K562 (cell line): ENCODE measurements at regions not wholly inside any gene's neighbourhood (a gene's known extent, or its start where the extent isn't known, plus 50 kb on each side); places are given as distances from the start of the nearest gene placed in this dataset.

Source experiments
- ATAC-seq: fragments of 200-7000 bp; cut with Tn5 transposase; 3 replicates; pipeline ENCODE4 v1.9.1; 2020; ENCODE audit warnings: moderate library complexity
- BruUV-seq: library from RNA; stranded (reverse); fragments of 400-500 nt; replicated peaks from 2 replicates; lab custom pipeline; 2021; lab: Mats Ljungman, UMichigan
- CTCF ChIA-PET: fragments of 300-600 bp; formaldehyde crosslinking; extraction: SDS; loops from one replicate; lab custom pipeline; 2021; ENCODE audit warnings: low intra/inter-chr PET ratio; lab: Yijun Ruan, JAX
- POLR2A ChIA-PET: fragments of 300-600, 350-650 bp; sonication (Branson Sonifier 250); formaldehyde crosslinking; extraction: SDS; loops from one replicate; lab custom pipeline; 2021; ENCODE audit warnings: antibody characterized with exemption, inconsistent platforms; lab: Yijun Ruan, JAX
- DNase-seq, 4 experiments: peaks; one replicate each; pipeline versions ENCODE4 v3.0.0 to v3.0.0-alpha.2; 2011 to 2018; ENCODE audit warnings: low spot score in 3 of 4, mixed read lengths in 3 of 4; ENCODE audit errors: extremely low read depth in 1 of 4
- FAIRE-seq: peaks from 2 replicates; lab custom pipeline; 2011; peaks lifted over from hg19 to GRCh38; lab: Jason Lieb, UNC
- H2AFZ ChIP-seq: 2 replicates; pipeline ENCODE4 v1.6.0; 2011; ENCODE audit warnings: low read depth, low read length, control low read depth, inconsistent platforms
- H3K27ac ChIP-seq: fragments of 200-600 bp; 3 replicates; pipeline ENCODE4 v1.8.0; 2011; ENCODE audit warnings: low read depth, mild to moderate bottlenecking, control low read depth, inconsistent platforms, low read length, moderate library complexity, mixed read lengths; ENCODE audit errors: extremely low read depth
- H3K27me3 ChIP-seq, 2 experiments: fragments of 300-600 bp in 1 of 2; 2 replicates in 1 of 2; 3 replicates in 1 of 2; pipeline versions ENCODE4 v1.6.0 to v1.8.0; 2011; ENCODE audit warnings: inconsistent platforms in 2 of 2, low read length in 2 of 2, mild to moderate bottlenecking in 1 of 2, mixed read lengths in 1 of 2, moderate library complexity in 1 of 2; ENCODE audit not compliant: control insufficient read depth in 2 of 2, insufficient read depth in 2 of 2
- H3K36me3 ChIP-seq: fragments of 300-600 bp; 3 replicates; pipeline ENCODE4 v1.8.0; 2011; ENCODE audit warnings: mild to moderate bottlenecking, low read length, inconsistent platforms; ENCODE audit not compliant: control insufficient read depth, insufficient read depth
- H3K4me1 ChIP-seq, 2 experiments: fragments of 200-600 bp in 1 of 2; replicated peaks in 1 of 2; 2 replicates in 1 of 2; 3 replicates in 1 of 2; pipeline versions ENCODE4 v1.5.1 to v1.8.0; 2011; ENCODE audit warnings: inconsistent platforms in 2 of 2, low read length in 2 of 2, mild to moderate bottlenecking in 1 of 2, mixed read lengths in 1 of 2, moderate library complexity in 1 of 2; ENCODE audit not compliant: control insufficient read depth in 2 of 2, insufficient read depth in 2 of 2
- H3K4me2 ChIP-seq: 2 replicates; pipeline ENCODE4 v1.6.1; 2011; ENCODE audit warnings: low read length, control low read depth, inconsistent platforms, mixed read lengths; ENCODE audit not compliant: insufficient read depth
- H3K4me3 ChIP-seq: fragments of 200-600 bp; sonication (generic), shearing (Covaris generic); 2 replicates; pipeline ENCODE4 v1.5.1; 2016; ENCODE audit warnings: control low read depth, inconsistent platforms
- H3K79me2 ChIP-seq: fragments of 200-600 bp; 3 replicates; pipeline ENCODE4 v1.8.0; 2011; ENCODE audit warnings: low read length, inconsistent platforms; ENCODE audit not compliant: control insufficient read depth, insufficient read depth
- H3K9ac ChIP-seq, 2 experiments: 2 replicates each; pipeline versions ENCODE4 v1.6.0 to v1.6.1; 2011; ENCODE audit warnings: low read depth in 2 of 2, low read length in 2 of 2, control low read depth in 1 of 2, inconsistent platforms in 1 of 2, mild to moderate bottlenecking in 1 of 2, mixed read lengths in 1 of 2; ENCODE audit not compliant: insufficient read depth in 1 of 2
- H3K9me1 ChIP-seq: one replicate; pipeline ENCODE4 v1.6.0; 2011; ENCODE audit warnings: inconsistent platforms, mild to moderate bottlenecking, low read length, moderate library complexity; ENCODE audit not compliant: control insufficient read depth, insufficient read depth
- H3K9me3 ChIP-seq: replicated peaks from 2 replicates; pipeline ENCODE4 v1.5.1; 2011; ENCODE audit warnings: low read depth, low read length, inconsistent platforms; ENCODE audit not compliant: control insufficient read depth, insufficient read depth
- H4K20me1 ChIP-seq: replicated peaks from 2 replicates; pipeline ENCODE4 v1.6.1; 2011; ENCODE audit warnings: low read length, inconsistent platforms, mixed read lengths; ENCODE audit not compliant: control insufficient read depth, insufficient read depth
- BCL6 ChIP-seq: fragments of 250-450 bp; sonication (Bioruptor Pico); IDR thresholded peaks from 2 replicates; pipeline ENCODE4 v1.4.0; 2020
- CXXC5 ChIP-seq: fragments of 250-450 bp; sonication (Bioruptor Pico); IDR thresholded peaks from 2 replicates; pipeline ENCODE4 v1.8.0; 2022; ENCODE audit warnings: inconsistent platforms, mild to moderate bottlenecking, moderate library complexity
- FOXA1 ChIP-seq: fragments of 450-650 bp; IDR thresholded peaks from 2 replicates; pipeline ENCODE4 v1.6.1; 2016; ENCODE audit warnings: mild to moderate bottlenecking, borderline replicate concordance
- PHF8 ChIP-seq: fragments of 200-600 bp; sonication (generic); IDR thresholded peaks from 2 replicates; pipeline ENCODE4 v1.6.1; 2012; ENCODE audit warnings: mixed run types, mild to moderate bottlenecking, inconsistent platforms, low read length, moderate library complexity, borderline replicate concordance
- POLR2AphosphoS5 ChIP-seq: IDR thresholded peaks from 2 replicates; pipeline ENCODE4 v1.6.1; 2011; ENCODE audit warnings: mild to moderate bottlenecking, low read depth, low read length, moderate library complexity; ENCODE audit not compliant: control insufficient read depth, insufficient read depth
- PRPF4 ChIP-seq: fragments of 200-400 bp; formaldehyde crosslinking; IDR thresholded peaks from one replicate; pipeline ENCODE4 v1.6.1; 2017; ENCODE audit warnings: low read length, low read depth, mild to moderate bottlenecking; ENCODE audit not compliant: insufficient read depth, poor library complexity, severe bottlenecking
- RCOR1 ChIP-seq, 2 experiments: IDR thresholded peaks; 2 replicates each; pipeline ENCODE4 v1.6.1; 2012; ENCODE audit warnings: low read depth in 2 of 2, low read length in 2 of 2, borderline replicate concordance in 1 of 2, improper control_type of control experiment in 1 of 2
- SAFB2 ChIP-seq: fragments of 200-400 bp; formaldehyde crosslinking; IDR thresholded peaks from 2 replicates; pipeline ENCODE4 v1.6.1; 2018; ENCODE audit warnings: borderline replicate concordance, low read length, low read depth, moderate library complexity; ENCODE audit not compliant: severe bottlenecking
- TCFL5 ChIP-seq: fragments of 250-450 bp; sonication (Bioruptor Pico); conservative IDR thresholded peaks from 2 replicates; pipeline ENCODE4 v1.6.1; 2021; ENCODE audit warnings: mild to moderate bottlenecking, moderate library complexity, matching md5 sums
- THRAP3 ChIP-seq: fragments of 450-650 bp; IDR thresholded peaks from 2 replicates; pipeline ENCODE4 v1.6.1; 2016; ENCODE audit warnings: mild to moderate bottlenecking, inconsistent platforms, borderline replicate concordance
- ZNF146 ChIP-seq: IDR thresholded peaks from one replicate; pipeline ENCODE4 v1.6.1; 2018; ENCODE audit warnings: missing compliant biosample characterization; ENCODE audit not compliant: unreplicated experiment
- ZNF165 ChIP-seq: fragments of 250-450 bp; sonication (Bioruptor Pico); IDR thresholded peaks from 2 replicates; pipeline ENCODE4 v1.4.0; 2020; ENCODE audit warnings: borderline replicate concordance
- ZNF57 ChIP-seq: fragments of 450-650 bp; formaldehyde crosslinking; IDR thresholded peaks from 2 replicates; pipeline ENCODE4 v1.4.0; 2020; ENCODE audit warnings: mild to moderate bottlenecking, moderate library complexity
- WGBS: fragments of 100-300 bp; shearing (Covaris generic); methylation state at CpG from one replicate; pipeline ENCODE4 v1.1.6; 2016; ENCODE audit warnings: low coverage, mixed read lengths; ENCODE audit not compliant: insufficient coverage; ENCODE audit errors: missing lambda C conversion rate; 5-methylcytosine and 5-hydroxymethylcytosine counted together
- in situ Hi-C: fragments of 300-500 bp; cut with MboI; formaldehyde crosslinking; loops from 4 replicates; pipeline ENCODE4 v1.15.0; 2018; ENCODE audit warnings: inconsistent platforms, mixed read lengths
- intact Hi-C: fragments of 100-400 bp; cut with micrococcal nuclease; formaldehyde crosslinking; loops from 2 replicates; pipeline ENCODE4 v1.14.2; 2022
- TF ChIP-seq, protein P1 (sequence below): sonication (generic); formaldehyde crosslinking; IDR thresholded peaks from 2 replicates; pipeline ENCODE4 v1.8.1; 2023; ENCODE audit warnings: mild to moderate bottlenecking, missing genetic modification reagents
- TF ChIP-seq, protein P2 (sequence below): fragments of 450-650 bp; IDR thresholded peaks from 2 replicates; pipeline ENCODE4 v1.6.1; 2017; ENCODE audit warnings: mild to moderate bottlenecking, moderate library complexity
- TF ChIP-seq, protein P3 (sequence below): conservative IDR thresholded peaks from 2 replicates; pipeline ENCODE4 v1.6.1; 2011; ENCODE audit warnings: low read depth, mild to moderate bottlenecking, low read length; ENCODE audit not compliant: control insufficient read depth
- TF ChIP-seq, protein P4 (sequence below), 2 experiments: fragments of 200-800 bp in 1 of 2; sonication (Bioruptor generic) in 1 of 2; sonication (generic) in 1 of 2; formaldehyde crosslinking in 1 of 2; IDR thresholded peaks in 1 of 2; conservative IDR thresholded peaks in 1 of 2; 2 replicates each; pipeline versions ENCODE4 v1.5.0 to v1.6.1; 2016 to 2020; ENCODE audit warnings: missing compliant biosample characterization in 1 of 2, missing genetic modification characterization in 1 of 2, missing genetic modification reagents in 1 of 2

DNA sequence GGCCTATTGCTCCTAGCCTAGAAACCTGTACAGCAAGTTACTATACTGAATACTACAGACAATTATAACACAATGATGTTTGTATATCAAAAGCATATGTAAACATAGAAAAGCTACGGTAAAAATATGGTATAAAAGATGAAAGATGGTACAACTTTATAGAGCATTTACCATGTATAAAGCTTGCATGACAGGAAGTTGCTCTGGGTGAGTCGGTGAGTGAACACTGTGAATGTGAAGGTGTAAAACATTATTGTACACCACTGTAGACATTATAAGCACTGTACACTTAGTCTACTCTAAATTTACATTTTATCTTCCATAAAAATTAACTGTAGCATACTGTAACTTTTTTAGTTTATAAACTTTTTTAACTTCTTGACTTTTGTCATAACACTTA, 674.3 kb upstream of the ZWINT start:
- no peaks in the 10 kb centered on the region for H3K79me2 ChIP-seq
- H3K4me2 ChIP-seq, result no peak overlapping the region
- H3K27me3 ChIP-seq, result no peaks in the 10 kb centered on the region
- H4K20me1 ChIP-seq, result no peaks in the 10 kb centered on the region
- no peak overlapping the region for H2AFZ ChIP-seq
- POLR2A ChIA-PET, result no interaction called here
- FAIRE-seq (no peak), DNase-seq (no peak), ATAC-seq (no peak)
- 0% methylated on average over 2 of the region's 2 CpGs for WGBS
- H3K4me3 ChIP-seq, result no peak overlapping the region
- no TSS peak for BruUV-seq
- no peaks in the 10 kb centered on the region for H3K36me3 ChIP-seq
- no peak overlapping the region for H3K9ac ChIP-seq
- intact Hi-C loops, result no loop called here
- no peak overlapping the region for H3K27ac ChIP-seq
- no peaks in the 10 kb centered on the region for H3K9me1 ChIP-seq
- CTCF ChIA-PET, result no interaction called here
- H3K4me1 ChIP-seq, result no peaks in the 10 kb centered on the region
- H3K9me3 ChIP-seq, result no peaks in the 10 kb centered on the region; the same call in 1 of the 2 replicates
- in situ Hi-C loops, result no loop called here
- TF ChIP-seq, protein P1, sequence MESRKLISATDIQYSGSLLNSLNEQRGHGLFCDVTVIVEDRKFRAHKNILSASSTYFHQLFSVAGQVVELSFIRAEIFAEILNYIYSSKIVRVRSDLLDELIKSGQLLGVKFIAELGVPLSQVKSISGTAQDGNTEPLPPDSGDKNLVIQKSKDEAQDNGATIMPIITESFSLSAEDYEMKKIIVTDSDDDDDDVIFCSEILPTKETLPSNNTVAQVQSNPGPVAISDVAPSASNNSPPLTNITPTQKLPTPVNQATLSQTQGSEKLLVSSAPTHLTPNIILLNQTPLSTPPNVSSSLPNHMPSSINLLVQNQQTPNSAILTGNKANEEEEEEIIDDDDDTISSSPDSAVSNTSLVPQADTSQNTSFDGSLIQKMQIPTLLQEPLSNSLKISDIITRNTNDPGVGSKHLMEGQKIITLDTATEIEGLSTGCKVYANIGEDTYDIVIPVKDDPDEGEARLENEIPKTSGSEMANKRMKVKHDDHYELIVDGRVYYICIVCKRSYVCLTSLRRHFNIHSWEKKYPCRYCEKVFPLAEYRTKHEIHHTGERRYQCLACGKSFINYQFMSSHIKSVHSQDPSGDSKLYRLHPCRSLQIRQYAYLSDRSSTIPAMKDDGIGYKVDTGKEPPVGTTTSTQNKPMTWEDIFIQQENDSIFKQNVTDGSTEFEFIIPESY (CRISPR knock-in tag), result no peak
- TF ChIP-seq POLR2AphosphoS5, result no peak
- TF ChIP-seq, protein P2, sequence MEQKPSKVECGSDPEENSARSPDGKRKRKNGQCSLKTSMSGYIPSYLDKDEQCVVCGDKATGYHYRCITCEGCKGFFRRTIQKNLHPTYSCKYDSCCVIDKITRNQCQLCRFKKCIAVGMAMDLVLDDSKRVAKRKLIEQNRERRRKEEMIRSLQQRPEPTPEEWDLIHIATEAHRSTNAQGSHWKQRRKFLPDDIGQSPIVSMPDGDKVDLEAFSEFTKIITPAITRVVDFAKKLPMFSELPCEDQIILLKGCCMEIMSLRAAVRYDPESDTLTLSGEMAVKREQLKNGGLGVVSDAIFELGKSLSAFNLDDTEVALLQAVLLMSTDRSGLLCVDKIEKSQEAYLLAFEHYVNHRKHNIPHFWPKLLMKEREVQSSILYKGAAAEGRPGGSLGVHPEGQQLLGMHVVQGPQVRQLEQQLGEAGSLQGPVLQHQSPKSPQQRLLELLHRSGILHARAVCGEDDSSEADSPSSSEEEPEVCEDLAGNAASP, result no peak
- TF ChIP-seq ZNF165, result no peak
- TF ChIP-seq PRPF4, result no peak
- TF ChIP-seq SAFB2, result no peak
- no peak for TF ChIP-seq ZNF146 (CRISPR knock-in tag)
- TF ChIP-seq CXXC5, result no peak
- no peak for TF ChIP-seq BCL6 (CRISPR knock-in tag)
- TF ChIP-seq ZNF57 (CRISPR knock-in tag), result no peak
- TF ChIP-seq PHF8, result no peak
- no peak for TF ChIP-seq TCFL5 (CRISPR knock-in tag)
- no peak for TF ChIP-seq RCOR1 (IDR thresholded peaks at IDR 0.05; ENCODE audit: borderline replicate concordance in 1 of 2, low read depth in 2 of 2, low read length in 2 of 2)
- TF ChIP-seq, protein P3, sequence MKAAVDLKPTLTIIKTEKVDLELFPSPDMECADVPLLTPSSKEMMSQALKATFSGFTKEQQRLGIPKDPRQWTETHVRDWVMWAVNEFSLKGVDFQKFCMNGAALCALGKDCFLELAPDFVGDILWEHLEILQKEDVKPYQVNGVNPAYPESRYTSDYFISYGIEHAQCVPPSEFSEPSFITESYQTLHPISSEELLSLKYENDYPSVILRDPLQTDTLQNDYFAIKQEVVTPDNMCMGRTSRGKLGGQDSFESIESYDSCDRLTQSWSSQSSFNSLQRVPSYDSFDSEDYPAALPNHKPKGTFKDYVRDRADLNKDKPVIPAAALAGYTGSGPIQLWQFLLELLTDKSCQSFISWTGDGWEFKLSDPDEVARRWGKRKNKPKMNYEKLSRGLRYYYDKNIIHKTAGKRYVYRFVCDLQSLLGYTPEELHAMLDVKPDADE, result no peak
- TF ChIP-seq, protein P4, sequence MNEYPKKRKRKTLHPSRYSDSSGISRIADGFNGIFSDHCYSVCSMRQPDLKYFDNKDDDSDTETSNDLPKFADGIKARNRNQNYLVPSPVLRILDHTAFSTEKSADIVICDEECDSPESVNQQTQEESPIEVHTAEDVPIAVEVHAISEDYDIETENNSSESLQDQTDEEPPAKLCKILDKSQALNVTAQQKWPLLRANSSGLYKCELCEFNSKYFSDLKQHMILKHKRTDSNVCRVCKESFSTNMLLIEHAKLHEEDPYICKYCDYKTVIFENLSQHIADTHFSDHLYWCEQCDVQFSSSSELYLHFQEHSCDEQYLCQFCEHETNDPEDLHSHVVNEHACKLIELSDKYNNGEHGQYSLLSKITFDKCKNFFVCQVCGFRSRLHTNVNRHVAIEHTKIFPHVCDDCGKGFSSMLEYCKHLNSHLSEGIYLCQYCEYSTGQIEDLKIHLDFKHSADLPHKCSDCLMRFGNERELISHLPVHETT (CRISPR knock-in tag; conservative IDR thresholded peaks at IDR 0.05 in 1 of 2, IDR thresholded peaks at IDR 0.05 in 1 of 2), result no peak
- TF ChIP-seq FOXA1, result no peak
- no peak for TF ChIP-seq THRAP3
